ENCODE measurements at regions not wholly inside any gene's neighbourhood (a gene's known extent, or its start where the extent isn't known, plus 50 kb on each side); places are given as distances from the start of the nearest gene placed in this dataset.
A peak's percentile ranks its signal among the peaks of the same experiment; 100 is the strongest.
"Not testable (repeated sequence)": the region's sequence is repeated elsewhere in the genome, so short reads cannot be mapped to it uniquely, and the experiment has no call there.

GRCh38 chr1:116286541-116286971 lies 86.5 kb upstream of the ATP1A1 start:
- Histone ChIP-seq H3K27me3 (replicated peaks; ENCODE audit: control insufficient read depth, insufficient read depth, low read length) (no peaks in the 10 kb centered on the region), H3K9ac (ENCODE audit: low read length) (no peak overlapping the region), H3K4me3 (ENCODE audit: low read length) (no peak overlapping the region), H3K36me3 (ENCODE audit: control insufficient read depth, insufficient read depth, low read length, severe bottlenecking) (no peaks in the 10 kb centered on the region), H3K4me1 (ENCODE audit: control insufficient read depth, insufficient read depth, low read length) (peaks cover 26% of the 10 kb centered on the region), H3K9me3 (ENCODE audit: control insufficient read depth, low read length) (peaks cover 8% of the 10 kb centered on the region)
- peak; percentile 56 for DNase-seq (ENCODE audit: low read depth)

GRCh38 chr1:116287341-116288200 lies 85.5 kb upstream of the ATP1A1 start:
- DNase-seq (ENCODE audit: low read depth) = no peak
- Histone ChIP-seq H3K9ac (ENCODE audit: low read length) (no peak overlapping the region), H3K4me3 (ENCODE audit: low read length) (no peak overlapping the region), H3K4me1 (ENCODE audit: control insufficient read depth, insufficient read depth, low read length) (peaks cover 26% of the 10 kb centered on the region), H3K36me3 (ENCODE audit: control insufficient read depth, insufficient read depth, low read length, severe bottlenecking) (no peaks in the 10 kb centered on the region), H3K27me3 (replicated peaks; ENCODE audit: control insufficient read depth, insufficient read depth, low read length) (no peaks in the 10 kb centered on the region), H3K9me3 (ENCODE audit: control insufficient read depth, low read length) (peaks cover 1% of the 10 kb centered on the region)

GRCh38 chr1:116288201-116288598 lies 84.8 kb upstream of the ATP1A1 start:
- Histone ChIP-seq H3K9me3 (ENCODE audit: control insufficient read depth, low read length) (no peaks in the 10 kb centered on the region), H3K36me3 (ENCODE audit: control insufficient read depth, insufficient read depth, low read length, severe bottlenecking) (no peaks in the 10 kb centered on the region), H3K4me3 (ENCODE audit: low read length) (no peak overlapping the region), H3K9ac (ENCODE audit: low read length) (no peak overlapping the region), H3K4me1 (ENCODE audit: control insufficient read depth, insufficient read depth, low read length) (peaks cover 26% of the 10 kb centered on the region), H3K27me3 (replicated peaks; ENCODE audit: control insufficient read depth, insufficient read depth, low read length) (no peaks in the 10 kb centered on the region)
- DNase-seq (ENCODE audit: low read depth) = no peak

- peak; percentile 33 for DNase-seq (ENCODE audit: low read depth)
- no peak overlapping the region for H3K9ac ChIP-seq (ENCODE audit: low read length)
- no peaks in the 10 kb centered on the region for H3K36me3 ChIP-seq (ENCODE audit: control insufficient read depth, insufficient read depth, low read length, severe bottlenecking)
- H3K9me3 ChIP-seq (ENCODE audit: control insufficient read depth, low read length) = no peaks in the 10 kb centered on the region
- H3K4me3 ChIP-seq (ENCODE audit: low read length) = no peak overlapping the region
- no peaks in the 10 kb centered on the region for H3K27me3 ChIP-seq (replicated peaks; ENCODE audit: control insufficient read depth, insufficient read depth, low read length)
- H3K4me1 ChIP-seq (ENCODE audit: control insufficient read depth, insufficient read depth, low read length) = peaks cover 31% of the 10 kb centered on the region
Measured at GRCh38 chr1:116289193-116289592, 83.9 kb upstream of the ATP1A1 start.

GRCh38 chr1:116290085-116290705 lies 82.8 kb upstream of the ATP1A1 start:
- DNase-seq (ENCODE audit: low read depth) = peak; percentile 73
- Histone ChIP-seq H3K27me3 (replicated peaks; ENCODE audit: control insufficient read depth, insufficient read depth, low read length) (no peaks in the 10 kb centered on the region), H3K4me3 (ENCODE audit: low read length) (no peak overlapping the region), H3K36me3 (ENCODE audit: control insufficient read depth, insufficient read depth, low read length, severe bottlenecking) (no peaks in the 10 kb centered on the region), H3K4me1 (ENCODE audit: control insufficient read depth, insufficient read depth, low read length) (peaks cover 31% of the 10 kb centered on the region), H3K9ac (ENCODE audit: low read length) (no peak overlapping the region), H3K9me3 (ENCODE audit: control insufficient read depth, low read length) (no peaks in the 10 kb centered on the region)

GRCh38 chr1:116291024-116291423 lies 82.0 kb upstream of the ATP1A1 start:
- no peak for DNase-seq (ENCODE audit: low read depth)
- H3K9ac ChIP-seq (ENCODE audit: low read length) = no peak overlapping the region
- no peak overlapping the region for H3K4me3 ChIP-seq (ENCODE audit: low read length)
- H3K27me3 ChIP-seq (replicated peaks; ENCODE audit: control insufficient read depth, insufficient read depth, low read length) = no peaks in the 10 kb centered on the region
- H3K4me1 ChIP-seq (ENCODE audit: control insufficient read depth, insufficient read depth, low read length) = peaks cover 31% of the 10 kb centered on the region
- no peaks in the 10 kb centered on the region for H3K36me3 ChIP-seq (ENCODE audit: control insufficient read depth, insufficient read depth, low read length, severe bottlenecking)
- no peaks in the 10 kb centered on the region for H3K9me3 ChIP-seq (ENCODE audit: control insufficient read depth, low read length)

- H3K4me3 ChIP-seq (ENCODE audit: low read length) = no peak overlapping the region
- no peaks in the 10 kb centered on the region for H3K36me3 ChIP-seq (ENCODE audit: control insufficient read depth, insufficient read depth, low read length, severe bottlenecking)
- peaks cover 21% of the 10 kb centered on the region for H3K4me1 ChIP-seq (ENCODE audit: control insufficient read depth, insufficient read depth, low read length)
- H3K9ac ChIP-seq (ENCODE audit: low read length) = no peak overlapping the region
- no peak for DNase-seq (ENCODE audit: low read depth)
- no peaks in the 10 kb centered on the region for H3K9me3 ChIP-seq (ENCODE audit: control insufficient read depth, low read length)
- H3K27me3 ChIP-seq (replicated peaks; ENCODE audit: control insufficient read depth, insufficient read depth, low read length) = no peaks in the 10 kb centered on the region
Measured at GRCh38 chr1:116292929-116293725, 79.9 kb upstream of the ATP1A1 start.

- H3K27me3 ChIP-seq (replicated peaks; ENCODE audit: control insufficient read depth, insufficient read depth, low read length) = no peaks in the 10 kb centered on the region
- H3K9ac ChIP-seq (ENCODE audit: low read length) = no peak overlapping the region
- no peak for DNase-seq (ENCODE audit: low read depth)
- H3K9me3 ChIP-seq (ENCODE audit: control insufficient read depth, low read length) = no peaks in the 10 kb centered on the region
- H3K36me3 ChIP-seq (ENCODE audit: control insufficient read depth, insufficient read depth, low read length, severe bottlenecking) = no peaks in the 10 kb centered on the region
- H3K4me3 ChIP-seq (ENCODE audit: low read length) = no peak overlapping the region
- peaks cover 6% of the 10 kb centered on the region for H3K4me1 ChIP-seq (ENCODE audit: control insufficient read depth, insufficient read depth, low read length)
Measured at GRCh38 chr1:116297495-116298212, 75.4 kb upstream of the ATP1A1 start.

GRCh38 chr1:116298213-116298579 lies 74.8 kb upstream of the ATP1A1 start:
- not testable (repeated sequence) for H3K9ac ChIP-seq (ENCODE audit: low read length); H3K9me3 ChIP-seq (ENCODE audit: control insufficient read depth, low read length); H3K27me3 ChIP-seq (replicated peaks; ENCODE audit: control insufficient read depth, insufficient read depth, low read length); H3K4me3 ChIP-seq (ENCODE audit: low read length); H3K36me3 ChIP-seq (ENCODE audit: control insufficient read depth, insufficient read depth, low read length, severe bottlenecking); DNase-seq (ENCODE audit: low read depth); H3K4me1 ChIP-seq (ENCODE audit: control insufficient read depth, insufficient read depth, low read length)

- Histone ChIP-seq H3K9ac (ENCODE audit: low read length) (no peak overlapping the region), H3K36me3 (ENCODE audit: control insufficient read depth, insufficient read depth, low read length, severe bottlenecking) (no peaks in the 10 kb centered on the region), H3K4me3 (ENCODE audit: low read length) (no peak overlapping the region), H3K27me3 (replicated peaks; ENCODE audit: control insufficient read depth, insufficient read depth, low read length) (no peaks in the 10 kb centered on the region), H3K4me1 (ENCODE audit: control insufficient read depth, insufficient read depth, low read length) (peaks cover under 1% of the 10 kb centered on the region), H3K9me3 (ENCODE audit: control insufficient read depth, low read length) (no peaks in the 10 kb centered on the region)
- no peak for DNase-seq (ENCODE audit: low read depth)
Measured at GRCh38 chr1:116298746-116299145, 74.3 kb upstream of the ATP1A1 start.

- Histone ChIP-seq H3K36me3 (ENCODE audit: control insufficient read depth, insufficient read depth, low read length, severe bottlenecking) (no peaks in the 10 kb centered on the region), H3K9ac (ENCODE audit: low read length) (no peak overlapping the region), H3K4me1 (ENCODE audit: control insufficient read depth, insufficient read depth, low read length) (no peaks in the 10 kb centered on the region), H3K9me3 (ENCODE audit: control insufficient read depth, low read length) (peaks cover 2% of the 10 kb centered on the region), H3K4me3 (ENCODE audit: low read length) (no peak overlapping the region), H3K27me3 (replicated peaks; ENCODE audit: control insufficient read depth, insufficient read depth, low read length) (no peaks in the 10 kb centered on the region)
- DNase-seq (ENCODE audit: low read depth) = no peak
Measured at GRCh38 chr1:116299248-116299647, 73.8 kb upstream of the ATP1A1 start.

All from adipocyte (in vitro differentiated cells).